Stimulated activated CD8-positive, alpha-beta memory T cell treated with anti-CD3 and anti-CD28 coated beads, Interleukin-2, amount 100 ng/mL, for 1 hour (primary cell): ENCODE measurements at regions not wholly inside any gene's neighbourhood (a gene's known extent, or its start where the extent isn't known, plus 50 kb on each side); places are given as distances from the start of the nearest gene placed in this dataset.
"Not testable (repeated sequence)": the region's sequence is repeated elsewhere in the genome, so short reads cannot be mapped to it uniquely, and the experiment has no call there.

ENCODE experiments used
- DNase-seq, 2 donors: peaks; one replicate each; pipeline ENCODE4 v3.0.0-alpha.2; 2020; ENCODE audit warnings: low read depth in 2 of 2

- no peak for DNase-seq
Measured at GRCh38 chr3:125645616-125646015, 50.3 kb upstream of the OSBPL11 start.

DNA sequence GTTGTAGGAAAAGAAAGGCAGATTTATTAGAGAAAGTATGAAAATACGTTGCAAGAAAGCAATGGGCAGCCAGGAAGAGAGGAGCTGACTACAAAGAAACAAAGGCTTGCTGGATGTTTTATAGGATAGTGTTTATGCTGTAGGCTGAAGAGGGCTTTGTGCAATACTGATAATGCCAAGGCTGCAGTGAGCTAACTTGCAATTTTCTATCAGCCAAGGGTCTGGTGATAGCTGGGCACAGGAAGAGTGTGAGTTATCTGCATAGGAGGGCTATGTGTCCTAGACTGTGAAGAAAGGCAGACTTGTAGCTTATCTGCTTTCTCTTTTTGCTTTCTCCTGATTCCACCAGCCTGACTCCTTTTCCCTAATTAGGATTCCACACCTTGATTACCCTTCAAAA is 51.3 kb upstream of the OSBPL11 start:
- DNase-seq, result no peak

DNA sequence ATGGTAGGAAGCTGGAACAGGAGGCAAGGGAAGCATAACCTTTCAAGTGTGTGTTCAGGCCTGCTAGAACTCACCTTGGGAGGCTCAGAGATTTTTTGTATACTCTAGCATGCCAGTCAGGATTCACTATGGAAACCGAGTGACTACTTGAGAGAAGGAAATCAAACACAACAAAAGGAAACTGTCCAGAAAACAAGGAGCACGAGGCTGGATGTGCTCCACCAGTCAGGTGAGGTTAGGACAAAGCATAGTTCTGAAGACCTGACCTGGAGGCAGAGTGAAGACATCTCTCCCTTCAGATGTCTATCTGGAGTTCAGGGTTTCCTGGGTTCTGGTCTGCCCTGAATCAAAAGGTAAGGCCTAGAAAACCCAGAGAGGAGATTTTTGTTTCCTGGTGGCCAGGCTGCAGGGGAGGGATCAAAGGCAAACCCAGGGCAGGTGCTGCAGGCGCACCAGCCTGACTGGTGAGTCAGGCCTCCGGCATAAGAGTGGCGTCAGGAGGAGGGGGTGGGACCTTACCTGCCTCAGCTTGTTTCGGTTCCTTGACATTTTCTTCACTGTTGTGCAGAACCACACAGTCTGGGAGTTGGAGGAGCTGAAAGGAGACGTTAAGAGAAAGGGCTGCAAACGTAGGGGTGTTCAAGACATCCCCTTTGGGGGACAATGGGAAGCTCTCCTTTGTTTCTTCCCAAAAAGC is 52.2 kb upstream of the OSBPL11 start:
- DNase-seq, result no peak

- no peak for DNase-seq
Measured at GRCh38 chr3:125651244-125651643, 55.9 kb upstream of the OSBPL11 start.

- no peak for DNase-seq
Measured at GRCh38 chr3:125652349-125652748, 57.1 kb upstream of the OSBPL11 start.

- no peak for DNase-seq
Measured at GRCh38 chr3:125654526-125654925, 59.2 kb upstream of the OSBPL11 start.

- no peak for DNase-seq
Measured at GRCh38 chr3:125662675-125663074, 67.4 kb upstream of the OSBPL11 start.

DNA sequence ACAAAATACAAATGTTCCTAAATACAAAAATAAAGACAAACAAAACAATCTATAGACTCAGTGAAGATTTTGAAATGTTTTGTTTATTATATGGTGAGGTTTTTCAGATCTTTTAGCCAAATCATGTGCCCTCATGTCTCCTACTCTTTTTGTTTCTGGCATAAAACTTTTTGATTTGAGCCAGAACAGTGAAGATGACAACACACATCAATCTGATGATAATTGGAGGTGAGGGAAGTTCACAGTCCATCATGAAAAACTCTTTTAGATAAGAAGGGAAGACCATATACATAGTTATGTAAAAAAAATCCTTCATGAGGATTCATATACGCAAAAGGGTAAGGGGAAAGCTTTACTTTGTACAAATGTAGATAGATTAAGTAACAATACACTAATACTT is 75.1 kb upstream of the OSBPL11 start:
- no peak for DNase-seq

- DNase-seq, result no peak
Measured at GRCh38 chr3:125670945-125671344, 75.6 kb upstream of the OSBPL11 start.

DNA sequence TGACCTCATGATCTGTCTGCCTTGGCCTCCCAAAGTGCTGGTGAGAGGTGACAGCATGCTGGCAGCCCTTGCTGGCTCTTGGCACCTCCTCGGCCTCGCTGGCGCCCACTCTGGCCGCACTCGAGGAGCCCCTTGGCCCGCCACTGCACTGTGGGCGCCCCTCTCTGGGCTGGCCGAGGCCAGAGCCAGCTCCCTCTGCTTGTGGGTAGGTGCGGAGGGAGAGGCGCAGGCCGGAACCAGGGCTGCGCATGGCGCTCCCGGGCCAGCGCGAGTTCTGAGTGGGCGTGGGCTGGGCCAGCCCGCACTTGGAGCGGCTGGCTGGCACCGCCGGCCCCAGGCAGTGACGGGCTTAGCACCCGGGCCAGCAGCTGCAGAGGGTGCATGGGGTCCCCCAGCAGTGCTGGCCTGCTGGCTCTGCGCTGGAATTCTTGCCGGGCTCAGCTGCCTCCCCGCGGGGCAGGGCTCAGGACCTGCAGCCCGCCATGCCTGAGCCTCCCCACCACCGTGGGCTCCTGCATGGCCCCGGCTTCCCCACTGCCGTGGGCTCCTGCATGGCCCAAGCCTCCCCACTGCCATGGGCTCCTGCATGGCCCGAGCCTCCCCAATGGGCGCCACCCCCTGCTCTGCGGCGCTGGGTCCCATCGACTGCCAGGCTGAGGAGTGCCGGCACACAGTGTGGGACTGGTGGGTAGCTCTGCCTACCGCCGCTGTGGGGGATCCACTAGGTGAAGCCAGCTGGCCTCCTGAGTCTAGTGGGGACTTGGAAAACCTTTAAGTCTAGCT is 76.4 kb upstream of the OSBPL11 start:
- no peak for DNase-seq

- no peak for DNase-seq
Measured at GRCh38 chr3:125675791-125676190, 80.5 kb upstream of the OSBPL11 start.

GRCh38 chr3:125679258-125679657 is 84.0 kb upstream of the OSBPL11 start:
- DNase-seq, result no peak

- DNase-seq, result no peak
Measured at GRCh38 chr3:125681146-125681545, 85.8 kb upstream of the OSBPL11 start.

DNA sequence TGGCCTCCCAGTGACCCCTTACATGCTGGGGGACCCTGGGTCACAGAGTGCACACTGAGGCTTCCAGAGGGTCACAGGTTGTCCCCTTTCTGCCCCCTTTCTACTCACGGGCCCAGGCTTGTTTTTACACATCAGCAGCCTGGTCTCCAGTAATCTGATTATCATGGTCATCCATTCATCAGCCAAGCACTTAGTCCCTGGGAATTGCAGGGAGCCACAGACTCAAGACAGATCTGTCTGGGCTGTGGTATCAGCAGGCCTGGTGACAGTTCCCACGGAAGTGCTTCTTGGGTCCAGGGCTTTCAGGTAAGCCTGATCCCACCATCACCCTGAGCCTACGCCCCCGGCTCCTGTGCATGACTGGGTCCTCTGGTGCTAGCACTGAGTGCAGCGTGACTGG is 86.6 kb upstream of the OSBPL11 start:
- DNase-seq, result not testable (repeated sequence)

DNA sequence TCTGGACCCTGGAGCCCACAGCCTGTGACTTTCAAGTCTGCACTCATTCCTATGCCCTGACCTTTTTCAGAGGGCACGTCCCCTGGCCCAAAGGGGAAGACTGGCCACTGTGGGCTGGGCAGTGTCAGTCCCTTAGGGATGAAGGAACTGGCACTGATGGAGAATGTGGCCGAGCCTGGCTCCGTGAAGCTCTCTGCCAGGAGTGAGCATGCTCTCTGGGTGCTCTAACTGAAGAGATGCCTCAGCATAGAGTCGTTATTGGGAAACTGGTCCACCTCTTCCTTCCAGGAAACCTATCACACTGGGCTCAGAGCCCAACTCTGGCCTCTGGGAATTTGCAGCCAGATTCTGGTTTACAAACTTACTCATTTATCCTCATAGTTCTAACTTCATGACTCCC is 87.3 kb upstream of the OSBPL11 start:
- not testable (repeated sequence) for DNase-seq

DNA sequence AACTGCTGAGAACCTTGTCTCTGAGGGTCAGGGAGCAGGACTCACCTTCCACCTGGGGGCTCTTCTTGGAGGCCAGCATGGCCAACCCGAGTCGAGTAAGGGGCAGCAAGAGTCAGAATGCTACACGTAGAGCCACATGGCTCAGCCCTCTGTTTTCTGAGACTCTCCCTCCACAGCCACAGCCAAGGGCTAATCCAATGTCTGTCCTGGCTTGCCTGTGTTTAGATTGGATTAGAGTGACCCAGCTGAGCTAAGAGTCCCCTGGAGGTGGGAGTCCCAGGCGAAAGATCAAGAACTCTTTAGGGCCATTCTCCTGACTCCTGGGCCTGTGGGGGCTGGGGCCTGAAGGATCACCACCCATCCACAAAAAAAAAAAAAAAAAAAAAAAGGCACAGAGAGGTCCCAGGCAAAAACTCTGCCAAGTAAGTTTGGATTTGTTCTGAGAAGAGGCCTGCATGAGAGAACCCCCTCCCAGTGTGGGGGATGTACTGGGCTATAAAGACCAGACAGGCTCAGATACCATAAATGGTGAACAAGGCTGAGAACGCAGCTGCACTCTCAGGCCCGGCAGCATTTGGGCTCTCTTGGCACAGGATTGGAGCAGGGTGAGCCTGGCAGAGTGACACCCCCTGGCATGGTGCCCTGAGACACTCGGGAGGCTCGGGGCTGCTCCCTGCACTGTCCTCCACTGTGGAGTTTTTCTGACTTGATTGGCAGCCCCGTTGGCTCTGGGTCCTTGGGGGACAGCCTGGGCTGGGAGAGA is 88.0 kb upstream of the OSBPL11 start:
- no peak for DNase-seq

GRCh38 chr3:125684199-125684598 is 88.9 kb upstream of the OSBPL11 start:
- DNase-seq, result no peak

DNA sequence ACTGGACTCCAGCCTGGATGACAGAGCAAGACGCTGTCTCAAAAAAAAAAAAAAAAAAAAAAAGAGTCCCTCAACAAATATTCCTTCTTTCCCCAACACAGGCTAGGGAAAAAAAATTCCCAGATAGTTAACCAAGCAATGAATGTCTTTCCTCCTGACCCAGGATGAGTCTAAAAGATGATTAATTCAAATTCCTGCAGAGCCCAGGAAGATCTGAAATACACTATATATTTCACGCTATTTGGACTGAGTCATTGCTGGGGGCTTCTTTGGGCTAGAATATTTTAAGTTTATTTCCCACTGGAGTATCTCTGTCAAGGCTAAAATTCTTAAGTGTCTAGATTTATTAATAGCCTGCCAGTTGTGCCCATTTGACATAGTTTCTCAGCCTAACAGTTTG is 90.4 kb upstream of the OSBPL11 start:
- not testable (repeated sequence) for DNase-seq

DNA sequence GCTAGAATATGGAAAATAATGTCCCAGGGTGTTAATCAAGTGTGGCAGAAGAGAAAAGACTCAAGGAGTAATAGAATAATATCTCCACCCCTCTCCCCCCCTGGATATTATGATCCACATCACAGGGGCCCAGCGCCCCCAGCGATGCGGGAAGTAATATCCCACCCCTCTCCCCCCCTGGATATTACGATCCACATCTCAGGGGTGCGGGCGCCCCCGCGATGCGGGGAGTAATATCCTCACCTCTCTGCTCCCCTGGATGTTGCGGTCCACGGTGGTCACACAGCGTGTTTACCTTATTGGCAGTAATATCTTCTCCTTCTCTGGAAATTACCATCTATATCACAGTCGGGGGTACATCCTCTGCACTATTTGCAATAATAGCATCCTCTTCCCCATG is 97.1 kb upstream of the OSBPL11 start:
- no peak for DNase-seq

GRCh38 chr3:125693887-125694286 is 98.6 kb upstream of the OSBPL11 start:
- no peak for DNase-seq

- no peak for DNase-seq
Measured at GRCh38 chr3:125694761-125695294, 99.5 kb upstream of the OSBPL11 start.

DNA sequence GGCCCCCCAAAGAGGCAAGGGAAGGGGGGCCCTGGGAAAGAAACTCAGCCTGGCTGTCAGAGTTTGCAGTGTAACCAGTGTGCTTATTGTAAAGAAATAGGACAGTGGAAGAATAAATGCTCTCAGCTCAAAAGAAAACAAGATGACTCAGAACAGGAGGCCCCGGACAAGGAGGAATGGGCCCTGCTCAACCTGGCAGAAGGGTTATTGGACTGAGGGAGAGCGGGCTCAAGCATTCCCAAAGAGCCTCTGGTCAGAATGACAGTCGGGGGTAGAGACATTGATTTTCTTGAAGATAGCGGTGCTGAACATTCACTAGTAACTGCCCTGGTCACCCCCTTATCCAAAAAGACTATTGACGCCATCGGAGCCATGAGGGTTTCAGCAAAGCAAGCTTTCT is 100.4 kb upstream of the OSBPL11 start:
- DNase-seq, result no peak
